HUES64 (cell line): ENCODE measurements at regions not wholly inside any gene's neighbourhood (a gene's known extent, or its start where the extent isn't known, plus 50 kb on each side); places are given as distances from the start of the nearest gene placed in this dataset.
"Not testable (repeated sequence)": the region's sequence is repeated elsewhere in the genome, so short reads cannot be mapped to it uniquely, and the experiment has no call there.

Experiments used
- H3K27ac ChIP-seq: 2 replicates; pipeline ENCODE4 v1.7.0; 2013; ENCODE audit warnings: low read depth, low read length, inconsistent platforms
- H3K27me3 ChIP-seq: 2 replicates; pipeline ENCODE4 v1.6.1; 2013; ENCODE audit warnings: mild to moderate bottlenecking, low read length; ENCODE audit not compliant: insufficient read depth
- H3K36me3 ChIP-seq: 2 replicates; pipeline ENCODE4 v1.6.1; 2013; ENCODE audit warnings: mild to moderate bottlenecking, low read length; ENCODE audit not compliant: insufficient read depth
- H3K4me1 ChIP-seq: 2 replicates; pipeline ENCODE4 v1.6.1; 2013; ENCODE audit warnings: mild to moderate bottlenecking, low read length, moderate library complexity; ENCODE audit not compliant: insufficient read depth
- H3K4me3 ChIP-seq: 2 replicates; pipeline ENCODE4 v1.5.1; 2013; ENCODE audit warnings: mild to moderate bottlenecking, low read length, moderate library complexity
- H3K9ac ChIP-seq: 2 replicates; pipeline ENCODE4 v1.6.1; 2013; ENCODE audit warnings: mild to moderate bottlenecking, low read depth, low read length
- H3K9me3 ChIP-seq: 2 replicates; pipeline ENCODE4 v1.6.1; 2013; ENCODE audit warnings: low read depth, low read length; ENCODE audit not compliant: insufficient read depth
- WGBS: fragments of 150-250, 120-280 bp; methylation state at CpG from one replicate; pipeline ENCODE4 v1.1.7; 2013; ENCODE audit warnings: missing lambda C conversion rate; 5-methylcytosine and 5-hydroxymethylcytosine counted together

GRCh38 chr1:81502705-81503104 is 298.0 kb upstream of the ADGRL2 start:
- H3K27ac ChIP-seq, H3K4me3 ChIP-seq, H3K27me3 ChIP-seq, H3K36me3 ChIP-seq, H3K4me1 ChIP-seq, H3K9ac ChIP-seq, H3K9me3 ChIP-seq: not testable (repeated sequence)
- 96% methylated on average over 18 of the region's 18 CpGs for WGBS

DNA sequence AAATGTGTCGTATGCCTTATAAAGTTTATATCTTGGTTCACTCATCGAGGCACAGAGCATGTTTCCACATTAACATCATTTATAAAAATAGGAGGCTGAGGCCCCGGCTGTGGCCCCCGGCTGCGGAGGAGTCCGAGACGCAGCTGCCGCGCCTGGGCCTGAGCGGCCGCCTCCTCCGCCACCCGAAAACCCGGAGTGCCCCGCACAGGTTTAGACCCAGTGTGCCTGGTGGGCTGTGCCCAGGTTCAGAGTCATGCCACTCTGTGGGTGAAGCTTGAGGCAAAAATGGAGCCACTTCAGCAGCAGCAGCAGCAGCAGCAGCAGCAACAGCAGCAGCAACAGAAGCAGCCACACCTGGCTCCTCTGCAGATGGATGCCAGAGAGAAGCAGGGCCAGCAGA is 299.2 kb upstream of the ADGRL2 start:
- H3K27ac ChIP-seq, H3K9me3 ChIP-seq, H3K27me3 ChIP-seq, H3K4me1 ChIP-seq, H3K4me3 ChIP-seq, H3K9ac ChIP-seq, H3K36me3 ChIP-seq: not testable (repeated sequence)
- WGBS: 96% methylated on average over 15 of the region's 15 CpGs

- Histone ChIP-seq H3K4me3 (no peak overlapping the region), H3K27me3 (no peaks in the 10 kb centered on the region), H3K9ac (no peak overlapping the region), H3K36me3 (no peaks in the 10 kb centered on the region), H3K27ac (no peak overlapping the region), H3K4me1 (no peaks in the 10 kb centered on the region), H3K9me3 (no peaks in the 10 kb centered on the region)
- 89% methylated on average over 1 of the region's 2 CpGs for WGBS
Observed at GRCh38 chr1:81499487-81499886, 301.2 kb upstream of the ADGRL2 start.

- 89% methylated on average over 5 of the region's 5 CpGs for WGBS
- Histone ChIP-seq H3K9me3 (no peaks in the 10 kb centered on the region), H3K4me1 (no peaks in the 10 kb centered on the region), H3K27ac (no peak overlapping the region), H3K36me3 (no peaks in the 10 kb centered on the region), H3K4me3 (no peak overlapping the region), H3K27me3 (no peaks in the 10 kb centered on the region), H3K9ac (no peak overlapping the region)
Observed at GRCh38 chr1:81498471-81499462, 302.0 kb upstream of the ADGRL2 start.

DNA sequence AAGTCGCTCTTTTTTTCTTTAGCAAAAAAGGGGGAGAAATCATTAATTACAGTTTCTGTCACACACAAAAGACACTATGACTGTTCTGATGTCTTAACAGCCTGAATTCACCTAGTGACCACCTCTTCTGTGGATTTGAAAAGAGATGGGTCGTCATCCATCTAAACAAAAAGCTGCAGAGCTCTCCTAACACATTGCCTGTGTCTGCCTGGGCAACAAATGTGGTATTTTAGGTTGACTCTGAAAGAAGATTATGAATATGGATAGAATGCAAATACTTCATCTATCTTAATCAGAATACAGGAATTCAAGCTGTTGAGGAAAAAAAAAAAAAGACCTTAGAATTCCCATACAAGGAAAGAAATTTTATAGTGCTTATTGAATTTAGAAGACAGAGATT is 304.4 kb upstream of the ADGRL2 start:
- no peaks in the 10 kb centered on the region for H3K9me3 ChIP-seq
- no peak overlapping the region for H3K4me3 ChIP-seq
- no peak overlapping the region for H3K27ac ChIP-seq
- H3K36me3 ChIP-seq: no peaks in the 10 kb centered on the region
- WGBS: 85% methylated on average over 2 of the region's 2 CpGs
- H3K4me1 ChIP-seq: no peaks in the 10 kb centered on the region
- no peaks in the 10 kb centered on the region for H3K27me3 ChIP-seq
- H3K9ac ChIP-seq: no peak overlapping the region

- WGBS: 90% methylated on average over 5 of the region's 5 CpGs
- H3K27ac ChIP-seq: no peak overlapping the region
- H3K36me3 ChIP-seq: no peaks in the 10 kb centered on the region
- H3K4me3 ChIP-seq: no peak overlapping the region
- H3K9me3 ChIP-seq: peaks cover 9% of the 10 kb centered on the region
- H3K9ac ChIP-seq: no peak overlapping the region
- H3K4me1 ChIP-seq: no peaks in the 10 kb centered on the region
- no peaks in the 10 kb centered on the region for H3K27me3 ChIP-seq
Observed at GRCh38 chr1:81493102-81493869, 307.4 kb upstream of the ADGRL2 start.

- 100% methylated on average over 1 of the region's 1 CpG for WGBS
- H3K4me1 ChIP-seq: no peaks in the 10 kb centered on the region
- no peak overlapping the region for H3K4me3 ChIP-seq
- no peak overlapping the region for H3K9ac ChIP-seq
- no peaks in the 10 kb centered on the region for H3K27me3 ChIP-seq
- H3K9me3 ChIP-seq: peaks cover 9% of the 10 kb centered on the region
- no peak overlapping the region for H3K27ac ChIP-seq
- H3K36me3 ChIP-seq: no peaks in the 10 kb centered on the region
Observed at GRCh38 chr1:81492628-81493027, 308.1 kb upstream of the ADGRL2 start.

DNA sequence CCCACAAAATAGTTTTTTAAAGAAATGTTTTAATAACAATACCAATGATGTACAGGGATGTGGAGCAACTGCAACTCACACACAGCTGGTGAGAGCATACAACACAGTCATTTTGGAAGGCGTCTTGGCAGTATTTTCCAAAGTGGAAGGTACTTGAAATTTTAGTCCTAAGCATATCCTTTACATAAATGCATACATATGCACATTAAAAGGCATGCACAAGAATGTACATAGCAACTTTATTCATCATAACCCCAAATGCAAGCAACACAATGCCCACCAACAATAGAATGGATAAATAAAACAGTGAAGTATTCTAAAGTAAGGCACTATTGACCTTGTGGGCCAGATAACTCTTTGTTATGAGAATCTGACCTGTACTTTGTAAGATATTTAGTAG is 310.1 kb upstream of the ADGRL2 start:
- no peak overlapping the region for H3K27ac ChIP-seq
- H3K9me3 ChIP-seq: peaks cover 9% of the 10 kb centered on the region
- H3K4me3 ChIP-seq: no peak overlapping the region
- H3K36me3 ChIP-seq: no peaks in the 10 kb centered on the region
- H3K4me1 ChIP-seq: no peaks in the 10 kb centered on the region
- WGBS: 100% methylated on average over 1 of the region's 1 CpG
- no peaks in the 10 kb centered on the region for H3K27me3 ChIP-seq
- H3K9ac ChIP-seq: no peak overlapping the region

GRCh38 chr1:81489372-81489934 is 311.3 kb upstream of the ADGRL2 start:
- H3K36me3 ChIP-seq: no peaks in the 10 kb centered on the region
- no peaks in the 10 kb centered on the region for H3K4me1 ChIP-seq
- no peak overlapping the region for H3K4me3 ChIP-seq
- H3K27ac ChIP-seq: no peak overlapping the region
- 100% methylated on average over 1 of the region's 1 CpG for whole genome bisulfite sequencing
- H3K27me3 ChIP-seq: no peaks in the 10 kb centered on the region
- no peak overlapping the region for H3K9ac ChIP-seq
- peaks cover 9% of the 10 kb centered on the region for H3K9me3 ChIP-seq

- Histone ChIP-seq H3K9me3 (peaks cover 6% of the 10 kb centered on the region), H3K4me3 (no peak overlapping the region)
Observed at GRCh38 chr1:81484284-81484683, 316.4 kb upstream of the ADGRL2 start.

DNA sequence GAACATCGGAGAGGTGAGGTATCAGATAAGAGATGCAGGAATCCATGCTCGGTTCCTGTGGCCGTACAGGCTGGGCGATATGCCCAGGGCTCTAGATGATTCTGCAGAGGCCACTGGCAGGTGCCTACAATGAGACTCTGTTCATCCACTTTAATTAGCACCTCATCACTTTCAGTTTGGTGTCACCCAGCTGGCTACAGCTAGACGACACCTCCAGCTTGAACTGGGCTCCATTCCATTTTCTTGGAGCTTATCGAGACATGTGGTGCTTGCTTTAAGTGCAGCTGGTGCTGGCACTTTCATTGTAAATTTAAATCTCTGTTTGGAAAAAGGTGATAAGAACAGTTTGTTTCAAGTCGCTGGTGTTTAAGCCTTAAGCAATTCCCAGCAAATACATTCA is 322.5 kb upstream of the ADGRL2 start:
- WGBS: 76% methylated on average over 7 of the region's 7 CpGs

More at GRCh38 chr1:81484284-81484683, 316.4 kb upstream of the ADGRL2 start:
- Histone ChIP-seq H3K27ac (no peak overlapping the region), H3K36me3 (no peaks in the 10 kb centered on the region), H3K4me1 (no peaks in the 10 kb centered on the region), H3K27me3 (no peaks in the 10 kb centered on the region), H3K9ac (no peak overlapping the region)
- 96% methylated on average over 2 of the region's 2 CpGs for WGBS

More for the DNA sequence above, 322.5 kb upstream of the ADGRL2 start:
- no peaks in the 10 kb centered on the region for H3K9me3 ChIP-seq
- no peaks in the 10 kb centered on the region for H3K27me3 ChIP-seq
- no peak overlapping the region for H3K27ac ChIP-seq
- no peaks in the 10 kb centered on the region for H3K4me1 ChIP-seq
- no peaks in the 10 kb centered on the region for H3K36me3 ChIP-seq
- no peak overlapping the region for H3K9ac ChIP-seq
- no peak overlapping the region for H3K4me3 ChIP-seq
